ENCODE measurements at regions not wholly inside any gene's neighbourhood (a gene's known extent, or its start where the extent isn't known, plus 50 kb on each side); places are given as distances from the start of the nearest gene placed in this dataset.
"Not testable (repeated sequence)": the region's sequence is repeated elsewhere in the genome, so short reads cannot be mapped to it uniquely, and the experiment has no call there.

DNA sequence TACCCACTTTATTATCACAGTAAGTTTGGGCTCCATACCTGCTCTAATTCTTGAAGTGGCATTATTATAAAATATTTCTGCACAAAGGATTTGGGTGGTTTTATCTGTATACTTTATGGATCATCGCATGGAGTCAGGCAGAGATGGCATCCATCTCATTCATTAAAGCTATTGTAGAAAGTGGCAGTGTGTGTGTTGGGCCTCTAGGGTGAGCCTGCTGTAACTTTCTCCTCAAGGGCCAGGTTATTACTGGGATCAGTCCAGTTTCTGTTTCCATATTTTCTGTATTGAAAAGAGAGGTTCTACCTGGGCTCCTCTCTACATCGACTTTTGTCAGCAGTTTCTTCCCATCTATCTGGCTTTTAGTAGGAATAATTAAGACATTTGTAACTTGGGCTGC is 511.1 kb downstream of the MMUT start:
- Histone ChIP-seq H3K4me2 (ENCODE audit: low read length) (no peak overlapping the region), H3K4me1 (ENCODE audit: insufficient read depth, low read length, severe bottlenecking) (no peaks in the 10 kb centered on the region), H3K27ac (ENCODE audit: low read depth, low read length, poor library complexity, severe bottlenecking) (no peak overlapping the region), H3K4me3 (ENCODE audit: low read depth, low read length, poor library complexity, severe bottlenecking) (no peak overlapping the region), H3F3A (ENCODE audit: insufficient read depth, low read length) (no peaks in the 10 kb centered on the region), H3K36me3 (ENCODE audit: insufficient read depth, low read length) (no peaks in the 10 kb centered on the region), H3K9me3 (ENCODE audit: low read length) (no peaks in the 10 kb centered on the region), H3K79me2 (ENCODE audit: insufficient read depth, low read length) (no peaks in the 10 kb centered on the region), H3K9me2 (ENCODE audit: low read depth, low read length) (no peaks in the 10 kb centered on the region), H3K27me3 (ENCODE audit: insufficient read depth, low read length) (no peaks in the 10 kb centered on the region), H2AFZ (ENCODE audit: low read length) (no peak overlapping the region), H3K9ac (ENCODE audit: low read length) (no peak overlapping the region), H4K20me1 (ENCODE audit: insufficient read depth, low read length) (no peaks in the 10 kb centered on the region)
- TF ChIP-seq EZH2 (IDR thresholded peaks at IDR 0.05; ENCODE audit: borderline replicate concordance, low read length) = no peak
- TF ChIP-seq, protein P1, sequence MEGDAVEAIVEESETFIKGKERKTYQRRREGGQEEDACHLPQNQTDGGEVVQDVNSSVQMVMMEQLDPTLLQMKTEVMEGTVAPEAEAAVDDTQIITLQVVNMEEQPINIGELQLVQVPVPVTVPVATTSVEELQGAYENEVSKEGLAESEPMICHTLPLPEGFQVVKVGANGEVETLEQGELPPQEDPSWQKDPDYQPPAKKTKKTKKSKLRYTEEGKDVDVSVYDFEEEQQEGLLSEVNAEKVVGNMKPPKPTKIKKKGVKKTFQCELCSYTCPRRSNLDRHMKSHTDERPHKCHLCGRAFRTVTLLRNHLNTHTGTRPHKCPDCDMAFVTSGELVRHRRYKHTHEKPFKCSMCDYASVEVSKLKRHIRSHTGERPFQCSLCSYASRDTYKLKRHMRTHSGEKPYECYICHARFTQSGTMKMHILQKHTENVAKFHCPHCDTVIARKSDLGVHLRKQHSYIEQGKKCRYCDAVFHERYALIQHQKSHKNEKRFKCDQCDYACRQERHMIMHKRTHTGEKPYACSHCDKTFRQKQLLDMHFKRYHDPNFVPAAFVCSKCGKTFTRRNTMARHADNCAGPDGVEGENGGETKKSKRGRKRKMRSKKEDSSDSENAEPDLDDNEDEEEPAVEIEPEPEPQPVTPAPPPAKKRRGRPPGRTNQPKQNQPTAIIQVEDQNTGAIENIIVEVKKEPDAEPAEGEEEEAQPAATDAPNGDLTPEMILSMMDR (IDR thresholded peaks at IDR 0.05; ENCODE audit: low read length) = no peak

DNA sequence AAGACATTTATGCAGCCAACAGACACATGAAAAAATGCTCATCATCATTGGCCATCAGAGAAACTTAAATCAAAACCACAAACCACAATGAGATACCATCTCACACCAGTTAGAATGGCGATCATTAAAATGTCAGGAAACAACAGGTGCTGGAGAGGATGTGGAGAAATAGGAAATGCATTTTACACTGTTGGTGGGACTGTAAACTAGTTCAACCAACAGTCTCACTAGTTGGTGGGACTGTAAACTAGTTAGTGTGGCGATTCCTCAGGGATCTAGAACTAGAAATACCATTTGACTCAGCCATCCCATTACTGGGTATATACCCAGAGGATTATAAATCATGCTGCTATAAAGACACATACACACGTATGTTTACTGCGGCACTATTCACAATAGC is 518.8 kb downstream of the MMUT start:
- H3K36me3 ChIP-seq (ENCODE audit: insufficient read depth, low read length); H3K9me2 ChIP-seq (ENCODE audit: low read depth, low read length); H4K20me1 ChIP-seq (ENCODE audit: insufficient read depth, low read length); H3K9ac ChIP-seq (ENCODE audit: low read length); H3K4me2 ChIP-seq (ENCODE audit: low read length); H3K4me3 ChIP-seq (ENCODE audit: low read depth, low read length, poor library complexity, severe bottlenecking); H3K4me1 ChIP-seq (ENCODE audit: insufficient read depth, low read length, severe bottlenecking); H2AFZ ChIP-seq (ENCODE audit: low read length); H3K79me2 ChIP-seq (ENCODE audit: insufficient read depth, low read length); H3K9me3 ChIP-seq (ENCODE audit: low read length); H3K27ac ChIP-seq (ENCODE audit: low read depth, low read length, poor library complexity, severe bottlenecking); H3K27me3 ChIP-seq (ENCODE audit: insufficient read depth, low read length); H3F3A ChIP-seq (ENCODE audit: insufficient read depth, low read length): not testable (repeated sequence)

GRCh38 chr6:48933136-48933535 is 529.9 kb downstream of the MMUT start:
- TF ChIP-seq, protein P1 (IDR thresholded peaks at IDR 0.05; ENCODE audit: low read length) = no peak
- TF ChIP-seq EZH2 (IDR thresholded peaks at IDR 0.05; ENCODE audit: borderline replicate concordance, low read length) = no peak
- no peaks in the 10 kb centered on the region for H3K36me3 ChIP-seq (ENCODE audit: insufficient read depth, low read length)
- no peaks in the 10 kb centered on the region for H3K27me3 ChIP-seq (ENCODE audit: insufficient read depth, low read length)
- H3K9ac ChIP-seq (ENCODE audit: low read length) = no peak overlapping the region
- no peaks in the 10 kb centered on the region for H3F3A ChIP-seq (ENCODE audit: insufficient read depth, low read length)
- no peaks in the 10 kb centered on the region for H3K9me2 ChIP-seq (ENCODE audit: low read depth, low read length)
- no peaks in the 10 kb centered on the region for H4K20me1 ChIP-seq (ENCODE audit: insufficient read depth, low read length)
- H3K27ac ChIP-seq (ENCODE audit: low read depth, low read length, poor library complexity, severe bottlenecking) = no peak overlapping the region
- no peaks in the 10 kb centered on the region for H3K79me2 ChIP-seq (ENCODE audit: insufficient read depth, low read length)
- no peaks in the 10 kb centered on the region for H3K9me3 ChIP-seq (ENCODE audit: low read length)
- no peaks in the 10 kb centered on the region for H3K4me1 ChIP-seq (ENCODE audit: insufficient read depth, low read length, severe bottlenecking)
- no peak overlapping the region for H2AFZ ChIP-seq (ENCODE audit: low read length)
- H3K4me2 ChIP-seq (ENCODE audit: low read length) = no peak overlapping the region
- no peak overlapping the region for H3K4me3 ChIP-seq (ENCODE audit: low read depth, low read length, poor library complexity, severe bottlenecking)

DNA sequence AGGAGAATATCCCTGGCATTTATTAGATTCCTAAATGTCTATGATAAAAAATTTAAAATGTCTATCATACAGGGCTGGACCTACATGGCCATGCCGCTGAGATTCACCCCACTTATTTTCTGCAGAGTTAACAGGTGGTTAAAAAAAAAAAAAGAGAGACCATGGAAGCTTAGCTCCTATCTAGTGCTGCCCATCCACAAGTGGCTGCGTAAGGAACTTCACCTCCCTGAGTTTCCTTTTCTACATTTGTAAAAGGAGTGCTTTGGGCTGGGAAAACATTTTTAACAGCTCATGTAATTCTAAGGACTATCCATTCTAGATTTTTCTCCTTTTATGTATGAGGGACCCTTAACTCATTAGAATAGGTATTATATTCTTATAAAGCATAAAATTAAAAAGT is 534.1 kb downstream of the MMUT start:
- Histone ChIP-seq H4K20me1 (ENCODE audit: insufficient read depth, low read length) (no peaks in the 10 kb centered on the region), H3K9ac (ENCODE audit: low read length) (no peak overlapping the region), H3K27me3 (ENCODE audit: insufficient read depth, low read length) (no peaks in the 10 kb centered on the region), H3K79me2 (ENCODE audit: insufficient read depth, low read length) (no peaks in the 10 kb centered on the region), H2AFZ (ENCODE audit: low read length) (no peak overlapping the region), H3K36me3 (ENCODE audit: insufficient read depth, low read length) (no peaks in the 10 kb centered on the region), H3K4me1 (ENCODE audit: insufficient read depth, low read length, severe bottlenecking) (no peaks in the 10 kb centered on the region), H3K27ac (ENCODE audit: low read depth, low read length, poor library complexity, severe bottlenecking) (no peak overlapping the region), H3K4me3 (ENCODE audit: low read depth, low read length, poor library complexity, severe bottlenecking) (no peak overlapping the region), H3K9me2 (ENCODE audit: low read depth, low read length) (no peaks in the 10 kb centered on the region), H3K9me3 (ENCODE audit: low read length) (no peaks in the 10 kb centered on the region), H3F3A (ENCODE audit: insufficient read depth, low read length) (no peaks in the 10 kb centered on the region), H3K4me2 (ENCODE audit: low read length) (no peak overlapping the region)
- TF ChIP-seq EZH2 (IDR thresholded peaks at IDR 0.05; ENCODE audit: borderline replicate concordance, low read length) = no peak
- TF ChIP-seq, protein P1 (IDR thresholded peaks at IDR 0.05; ENCODE audit: low read length) = no peak

Data from OCI-LY1 (cell line).